Ishikawa (cell line): ENCODE measurements at regions not wholly inside any gene's neighbourhood (a gene's known extent, or its start where the extent isn't known, plus 50 kb on each side); places are given as distances from the start of the nearest gene placed in this dataset.

Experiments
- CREB1 ChIP-seq: IDR thresholded peaks from 2 replicates; pipeline ENCODE4 v1.6.1; 2012; ENCODE audit warnings: low read depth
- EP300 ChIP-seq: IDR thresholded peaks from 2 replicates; pipeline ENCODE4 v1.6.1; 2012; ENCODE audit warnings: borderline replicate concordance

- TF ChIP-seq EP300 (no peak), CREB1 (no peak)
Observed at GRCh38 chr2:100643906-100644501, 81.2 kb downstream of the PDCL3 start.
